HEK293 (cell line): ENCODE measurements at regions not wholly inside any gene's neighbourhood (a gene's known extent, or its start where the extent isn't known, plus 50 kb on each side); places are given as distances from the start of the nearest gene placed in this dataset.

Experiments
- CTCF ChIA-PET: fragments of 350-600 bp; formaldehyde crosslinking; extraction: SDS; loops from one replicate; lab custom pipeline; 2021; ENCODE audit warnings: antibody characterized with exemption; lab: Yijun Ruan, JAX
- POLR2A ChIA-PET: fragments of 300-600 bp; formaldehyde crosslinking; extraction: SDS; loops from one replicate; lab custom pipeline; 2020; ENCODE audit warnings: antibody characterized with exemption, inconsistent platforms; lab: Yijun Ruan, JAX
- H3K27ac ChIP-seq: fragments of 200-500 bp; sonication (Bioruptor generic); 2 replicates; pipeline ENCODE4 v1.5.1; 2014; ENCODE audit warnings: low read depth, low read length, control low read depth, inconsistent platforms; ENCODE audit errors: extremely low read depth
- H3K36me3 ChIP-seq, 2 experiments: fragments of 200-500 bp in 1 of 2; sonication (Bioruptor generic) in 1 of 2; 1 replicate in 1 of 2; 2 replicates in 1 of 2; pipeline ENCODE4 v1.5.1; 2014 to 2017; ENCODE audit warnings: inconsistent platforms in 2 of 2, low read length in 2 of 2; ENCODE audit not compliant: control insufficient read depth in 2 of 2, insufficient read depth in 1 of 2
- H3K4me1 ChIP-seq: fragments of 200-500 bp; sonication (Bioruptor generic); 2 replicates; pipeline ENCODE4 v1.5.1; 2014; ENCODE audit warnings: mild to moderate bottlenecking, low read length, inconsistent platforms; ENCODE audit not compliant: control insufficient read depth, insufficient read depth
- H3K4me3 ChIP-seq: 2 replicates; pipeline ENCODE4 v1.5.1; 2011; ENCODE audit warnings: low read depth, mild to moderate bottlenecking, control low read depth, low read length, moderate library complexity
- H3K9me3 ChIP-seq: fragments of 200-500 bp; sonication (Bioruptor generic); 2 replicates; pipeline ENCODE4 v1.5.1; 2014; ENCODE audit warnings: low read depth, low read length, inconsistent platforms; ENCODE audit not compliant: control insufficient read depth, insufficient read depth
- ELK4 ChIP-seq: IDR thresholded peaks from 2 replicates; pipeline ENCODE4 v1.6.1; 2011; ENCODE audit warnings: mild to moderate bottlenecking, low read depth, low read length, borderline replicate concordance
- GLI4 ChIP-seq: fragments of 450-650 bp; formaldehyde crosslinking; IDR thresholded peaks from 2 replicates; pipeline ENCODE4 v1.5.1; 2016; ENCODE audit warnings: missing biosample characterization, missing genetic modification characterization
- MYNN ChIP-seq: fragments of 450-650 bp; formaldehyde crosslinking; IDR thresholded peaks from 2 replicates; pipeline ENCODE4 v1.5.1; 2016; ENCODE audit warnings: missing biosample characterization, missing genetic modification characterization, borderline replicate concordance
- SCRT1 ChIP-seq: fragments of 450-650 bp; formaldehyde crosslinking; IDR thresholded peaks from 2 replicates; pipeline ENCODE4 v1.5.1; 2016; ENCODE audit warnings: missing biosample characterization, missing genetic modification characterization, borderline replicate concordance
- TRIM28 ChIP-seq: IDR thresholded peaks from 2 replicates; pipeline ENCODE4 v1.6.1; 2011; ENCODE audit warnings: low read length, control low read depth, borderline replicate concordance
- ZBTB11 ChIP-seq: fragments of 450-650 bp; formaldehyde crosslinking; conservative IDR thresholded peaks from 2 replicates; pipeline ENCODE4 v1.5.1; 2016; ENCODE audit warnings: low read depth, missing biosample characterization, missing genetic modification characterization
- ZBTB17 ChIP-seq: fragments of 450-650 bp; formaldehyde crosslinking; IDR thresholded peaks from 2 replicates; pipeline ENCODE4 v1.5.1; 2016; ENCODE audit warnings: missing biosample characterization, missing genetic modification characterization
- ZBTB8A ChIP-seq: fragments of 450-650 bp; formaldehyde crosslinking; IDR thresholded peaks from 2 replicates; pipeline ENCODE4 v1.5.1; 2016; ENCODE audit warnings: missing biosample characterization, missing genetic modification characterization
- ZNF10 ChIP-seq: fragments of 450-650 bp; formaldehyde crosslinking; IDR thresholded peaks from 2 replicates; pipeline ENCODE4 v1.5.1; 2017; ENCODE audit warnings: missing biosample characterization, missing genetic modification characterization
- ZNF155 ChIP-seq: fragments of 450-650 bp; formaldehyde crosslinking; IDR thresholded peaks from 2 replicates; pipeline ENCODE4 v1.5.1; 2016; ENCODE audit warnings: missing biosample characterization, missing genetic modification characterization
- ZNF416 ChIP-seq: fragments of 450-650 bp; formaldehyde crosslinking; IDR thresholded peaks from 2 replicates; pipeline ENCODE4 v1.5.1; 2016; ENCODE audit warnings: missing biosample characterization, missing genetic modification characterization
- ZNF518A ChIP-seq: fragments of 450-650 bp; formaldehyde crosslinking; conservative IDR thresholded peaks from 2 replicates; pipeline ENCODE4 v1.5.1; 2016; ENCODE audit warnings: low read depth, missing biosample characterization, missing genetic modification characterization
- ZNF521 ChIP-seq: fragments of 450-650 bp; formaldehyde crosslinking; IDR thresholded peaks from 2 replicates; pipeline ENCODE4 v1.5.1; 2017; ENCODE audit warnings: missing biosample characterization, mild to moderate bottlenecking, missing genetic modification characterization
- ZNF555 ChIP-seq: fragments of 450-650 bp; formaldehyde crosslinking; conservative IDR thresholded peaks from 2 replicates; pipeline ENCODE4 v1.5.1; 2017; ENCODE audit warnings: missing biosample characterization, mild to moderate bottlenecking, missing genetic modification characterization, inconsistent platforms
- ZNF658 ChIP-seq: fragments of 450-650 bp; formaldehyde crosslinking; IDR thresholded peaks from 2 replicates; pipeline ENCODE4; 2016; ENCODE audit warnings: missing biosample characterization, missing genetic modification characterization
- ZNF664 ChIP-seq: fragments of 450-650 bp; formaldehyde crosslinking; IDR thresholded peaks from 2 replicates; pipeline ENCODE4 v1.5.1; 2016; ENCODE audit warnings: missing biosample characterization, missing genetic modification characterization
- ZNF701 ChIP-seq: fragments of 450-650 bp; formaldehyde crosslinking; IDR thresholded peaks from 2 replicates; pipeline ENCODE4 v1.5.1; 2016; ENCODE audit warnings: missing biosample characterization, missing genetic modification characterization
- TF ChIP-seq, protein P1 (sequence below): fragments of 450-650 bp; formaldehyde crosslinking; IDR thresholded peaks from 2 replicates; pipeline ENCODE4 v1.5.1; 2016; ENCODE audit warnings: missing biosample characterization, missing genetic modification characterization
- TF ChIP-seq, protein P2 (sequence below): fragments of 450-650 bp; formaldehyde crosslinking; IDR thresholded peaks from 2 replicates; pipeline ENCODE4 v1.5.1; 2016; ENCODE audit warnings: missing biosample characterization, missing genetic modification characterization

DNA sequence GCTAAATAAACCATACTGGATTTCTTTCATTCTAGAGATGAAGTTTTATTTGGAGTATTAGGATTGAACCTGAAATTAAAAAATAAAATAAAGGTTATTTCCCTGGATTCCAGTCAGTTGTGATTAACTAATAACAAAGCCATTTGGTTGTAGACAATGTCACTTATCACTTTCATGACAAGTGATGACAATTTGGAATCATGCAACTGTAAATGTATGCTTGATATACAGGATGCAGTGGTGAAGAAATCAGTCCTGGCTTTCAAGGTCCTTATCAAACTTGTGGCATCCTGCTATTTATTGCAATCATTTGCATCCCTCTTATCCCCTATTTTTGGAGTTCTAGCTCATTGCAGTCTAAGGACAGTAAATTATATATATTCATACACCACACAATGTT, 425.2 kb downstream of the CHL1 start:
- no peak overlapping the region for H3K27ac ChIP-seq
- H3K36me3 ChIP-seq: no peaks in the 10 kb centered on the region
- no peak overlapping the region for H3K4me3 ChIP-seq
- ChIA-PET POLR2A (no interaction called here), CTCF (interaction anchor here (0.6 kb wide), 1 partner anchor 13 kb away, joined by 3 read pairs; no protein-coding TSS in a partner anchor)
- TF ChIP-seq MYNN (tag by site-specific recombination) (no peak), ZBTB8A (tag by site-specific recombination) (no peak), ZNF658 (tag by site-specific recombination) (no peak), TRIM28 (no peak), ZNF701 (tag by site-specific recombination) (no peak), ZBTB17 (tag by site-specific recombination) (no peak), ZNF155 (no peak), ZNF555 (no peak), ELK4 (no peak)
- no peaks in the 10 kb centered on the region for H3K4me1 ChIP-seq
- H3K9me3 ChIP-seq: no peaks in the 10 kb centered on the region

DNA sequence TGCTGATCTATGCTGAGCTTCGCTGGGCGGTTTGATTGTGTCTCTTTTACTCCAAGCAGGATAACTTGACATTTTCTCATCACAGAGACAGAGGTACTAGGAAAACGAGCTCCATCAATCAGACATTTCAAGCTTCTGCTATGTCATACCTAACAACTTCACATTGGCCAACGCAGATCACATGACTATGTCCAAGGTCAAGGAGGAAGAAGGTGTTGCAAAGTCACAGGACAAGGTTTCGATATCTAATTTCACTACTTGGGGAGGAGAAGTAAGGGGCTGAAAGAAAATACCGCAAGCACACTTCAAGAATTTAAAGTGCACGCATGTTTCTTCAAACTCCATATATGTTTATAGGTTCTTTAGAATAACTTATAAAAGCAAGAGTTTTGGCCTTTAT, 425.8 kb downstream of the CHL1 start:
- Histone ChIP-seq H3K4me3 (no peak overlapping the region), H3K36me3 (no peaks in the 10 kb centered on the region), H3K4me1 (no peaks in the 10 kb centered on the region), H3K27ac (no peak overlapping the region), H3K9me3 (no peaks in the 10 kb centered on the region)
- POLR2A ChIA-PET: no interaction called here
- CTCF ChIA-PET: interaction anchor here (0.6 to 1.1 kb wide), 2 partner anchors 13 to 385 kb away, joined by 3 read pairs; no protein-coding TSS in a partner anchor
- no peak for TF ChIP-seq ZNF10
- no peak for TF ChIP-seq SCRT1
- no peak for TF ChIP-seq GLI4
- no peak for TF ChIP-seq ZNF521 (tag by site-specific recombination)
- no peak for TF ChIP-seq ZNF416 (tag by site-specific recombination)
- TF ChIP-seq ZBTB11 (tag by site-specific recombination): no peak
- TF ChIP-seq, protein P1, sequence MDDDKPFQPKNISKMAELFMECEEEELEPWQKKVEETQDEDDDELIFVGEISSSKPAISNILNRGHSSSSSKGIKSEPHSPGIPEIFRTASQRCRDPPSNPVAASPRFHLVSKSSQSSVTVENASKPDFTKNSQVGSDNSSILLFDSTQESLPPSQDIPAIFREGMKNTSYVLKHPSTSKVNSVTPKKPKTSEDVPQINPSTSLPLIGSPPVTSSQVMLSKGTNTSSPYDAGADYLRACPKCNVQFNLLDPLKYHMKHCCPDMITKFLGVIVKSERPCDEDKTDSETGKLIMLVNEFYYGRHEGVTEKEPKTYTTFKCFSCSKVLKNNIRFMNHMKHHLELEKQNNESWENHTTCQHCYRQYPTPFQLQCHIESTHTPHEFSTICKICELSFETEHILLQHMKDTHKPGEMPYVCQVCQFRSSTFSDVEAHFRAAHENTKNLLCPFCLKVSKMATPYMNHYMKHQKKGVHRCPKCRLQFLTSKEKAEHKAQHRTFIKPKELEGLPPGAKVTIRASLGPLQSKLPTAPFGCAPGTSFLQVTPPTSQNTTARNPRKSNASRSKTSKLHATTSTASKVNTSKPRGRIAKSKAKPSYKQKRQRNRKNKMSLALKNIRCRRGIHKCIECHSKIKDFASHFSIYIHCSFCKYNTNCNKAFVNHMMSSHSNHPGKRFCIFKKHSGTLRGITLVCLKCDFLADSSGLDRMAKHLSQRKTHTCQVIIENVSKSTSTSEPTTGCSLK: no peak
- TF ChIP-seq ZNF664 (tag by site-specific recombination): no peak
- TF ChIP-seq, protein P2, sequence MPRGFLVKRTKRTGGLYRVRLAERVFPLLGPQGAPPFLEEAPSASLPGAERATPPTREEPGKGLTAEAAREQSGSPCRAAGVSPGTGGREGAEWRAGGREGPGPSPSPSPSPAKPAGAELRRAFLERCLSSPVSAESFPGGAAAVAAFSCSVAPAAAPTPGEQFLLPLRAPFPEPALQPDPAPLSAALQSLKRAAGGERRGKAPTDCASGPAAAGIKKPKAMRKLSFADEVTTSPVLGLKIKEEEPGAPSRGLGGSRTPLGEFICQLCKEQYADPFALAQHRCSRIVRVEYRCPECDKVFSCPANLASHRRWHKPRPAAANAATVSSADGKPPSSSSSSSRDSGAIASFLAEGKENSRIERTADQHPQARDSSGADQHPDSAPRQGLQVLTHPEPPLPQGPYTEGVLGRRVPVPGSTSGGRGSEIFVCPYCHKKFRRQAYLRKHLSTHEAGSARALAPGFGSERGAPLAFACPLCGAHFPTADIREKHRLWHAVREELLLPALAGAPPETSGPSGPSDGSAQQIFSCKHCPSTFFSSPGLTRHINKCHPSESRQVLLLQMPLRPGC (tag by site-specific recombination): no peak
- no peak for TF ChIP-seq ZNF518A (tag by site-specific recombination)
